Hippocampal formation (tissue), 2 donors: ENCODE measurements at regions not wholly inside any gene's neighbourhood (a gene's known extent, or its start where the extent isn't known, plus 50 kb on each side); places are given as distances from the start of the nearest gene placed in this dataset.
"Not testable (repeated sequence)": the region's sequence is repeated elsewhere in the genome, so short reads cannot be mapped to it uniquely, and the experiment has no call there.

Source experiments
- DNase-seq, 2 donors: peaks; one replicate each; lab custom pipeline; 2025; lab: John Stamatoyannopoulos, UW

GRCh38 chr5:115435778-115436712 lies 108.5 kb downstream of the FEM1C start:
- DNase-seq, result no peak

- no peak for DNase-seq
These were observed 109.4 kb downstream of the FEM1C start for GRCh38 chr5:115435065-115435777.

- no peak for DNase-seq
These were observed 110.7 kb downstream of the FEM1C start for GRCh38 chr5:115433918-115434317.

DNA sequence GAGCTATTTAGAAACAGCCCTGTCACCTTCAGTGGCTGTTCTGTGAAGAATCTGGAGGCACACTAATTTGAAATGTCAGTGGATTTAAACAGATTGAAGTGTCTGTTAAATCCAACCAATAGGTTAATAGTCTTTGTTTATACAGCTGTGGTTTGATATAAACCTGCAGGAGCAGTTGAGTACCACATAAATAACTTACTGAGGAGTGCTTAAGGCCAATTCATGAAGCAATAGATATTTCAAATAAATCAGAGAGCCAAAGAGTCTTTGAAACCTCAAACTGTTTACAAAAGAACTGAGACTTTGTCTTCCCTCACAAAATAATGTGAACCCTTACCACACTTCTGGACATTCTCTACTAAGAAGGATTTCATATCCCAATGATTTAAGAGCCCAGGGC lies 111.9 kb downstream of the FEM1C start:
- DNase-seq, result no peak

- DNase-seq, result no peak
These were observed 113.5 kb downstream of the FEM1C start for GRCh38 chr5:115431116-115431515.

DNA sequence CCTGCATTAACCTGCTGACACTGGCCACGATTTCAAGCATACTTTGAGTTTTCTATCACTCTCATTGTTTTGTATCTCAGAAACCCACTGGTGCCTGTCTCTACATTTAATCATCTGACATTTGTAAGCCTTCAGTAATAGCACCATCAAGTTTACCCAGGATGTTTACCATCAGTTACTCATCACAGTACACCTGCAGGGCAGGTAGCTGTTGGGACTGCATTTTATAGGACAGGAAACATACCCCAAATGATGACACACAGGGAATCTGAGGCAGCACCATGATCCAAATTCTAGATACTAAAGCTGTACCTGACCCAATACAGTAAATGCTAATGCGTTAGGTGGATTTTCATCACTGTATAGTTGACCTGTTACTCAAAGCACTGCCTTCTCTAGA lies 114.2 kb downstream of the FEM1C start:
- DNase-seq, result no peak

- no peak for DNase-seq
These were observed 115.1 kb downstream of the FEM1C start for GRCh38 chr5:115429345-115429940.

- no peak for DNase-seq
These were observed 115.9 kb downstream of the FEM1C start for GRCh38 chr5:115428676-115429075.

DNA sequence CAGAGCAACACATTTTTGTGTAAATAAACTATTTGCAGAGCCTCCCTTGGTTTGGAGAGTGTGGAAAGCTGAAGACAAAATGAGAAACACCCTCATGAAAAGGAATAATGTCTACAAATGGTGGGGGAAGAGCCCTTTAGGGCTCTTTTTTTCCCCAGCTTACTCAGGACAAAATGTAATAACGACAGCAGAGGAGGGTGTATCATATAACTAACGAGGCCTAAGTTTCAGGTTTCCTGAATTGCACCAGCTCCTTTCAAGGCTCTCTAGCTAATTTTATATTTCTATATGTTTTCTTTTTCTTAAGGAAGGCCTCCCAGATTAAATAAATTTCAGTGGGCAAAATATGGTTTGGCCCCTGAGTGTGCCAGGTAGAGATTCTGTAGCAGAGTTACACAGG lies 116.3 kb downstream of the FEM1C start:
- DNase-seq, result no peak

DNA sequence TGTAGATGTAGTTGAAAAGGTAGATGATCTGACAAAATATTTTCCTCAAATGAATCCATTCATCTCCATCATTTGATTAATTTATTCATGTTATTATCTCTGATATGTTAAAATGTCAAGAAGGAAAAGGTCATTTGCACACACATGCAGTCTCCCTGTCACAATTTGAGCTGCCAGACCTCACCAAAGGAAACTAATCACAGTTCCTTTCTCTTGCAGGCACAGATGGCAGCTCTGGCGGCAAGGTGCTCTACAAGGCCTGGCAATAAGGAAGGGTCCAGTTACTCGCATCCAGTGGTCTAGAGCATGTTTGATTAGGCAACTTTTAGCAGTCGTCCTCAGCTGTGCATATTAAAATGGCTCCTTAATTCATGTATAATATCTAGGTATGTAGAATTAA lies 120.1 kb downstream of the FEM1C start:
- no peak for DNase-seq

- no peak for DNase-seq
These were observed 120.5 kb downstream of the FEM1C start for GRCh38 chr5:115424030-115424429.

GRCh38 chr5:115423541-115423940 lies 121.0 kb downstream of the FEM1C start:
- DNase-seq, result no peak

GRCh38 chr5:115423051-115423450 lies 121.5 kb downstream of the FEM1C start:
- DNase-seq, result no peak

- not testable (repeated sequence) for DNase-seq
These were observed 123.8 kb downstream of the FEM1C start for GRCh38 chr5:115420812-115421211.

GRCh38 chr5:115419846-115420585 lies 123.6 kb upstream of the CCDC112 start:
- DNase-seq, result no peak

DNA sequence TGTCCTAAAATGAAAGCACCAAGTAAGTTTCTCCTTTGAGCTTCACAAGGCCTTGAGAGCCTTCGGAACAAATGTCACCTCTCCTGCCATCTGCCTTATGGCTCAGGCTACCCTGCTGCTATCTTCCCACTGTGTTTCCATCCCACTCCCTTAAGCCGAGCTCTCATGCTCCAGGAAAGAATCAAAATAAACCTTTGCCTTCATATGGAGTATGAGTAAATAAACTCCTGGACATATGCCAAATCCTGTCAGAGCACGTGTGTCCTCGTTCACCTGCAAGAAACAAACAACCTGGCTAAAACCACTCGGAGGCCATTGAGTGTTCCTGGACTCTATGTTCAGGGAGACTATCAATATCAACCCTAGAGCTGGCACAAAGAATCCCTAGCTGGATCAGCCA lies 122.3 kb upstream of the CCDC112 start:
- DNase-seq, result no peak

- no peak for DNase-seq
These were observed 120.6 kb upstream of the CCDC112 start for GRCh38 chr5:115417076-115417475.

DNA sequence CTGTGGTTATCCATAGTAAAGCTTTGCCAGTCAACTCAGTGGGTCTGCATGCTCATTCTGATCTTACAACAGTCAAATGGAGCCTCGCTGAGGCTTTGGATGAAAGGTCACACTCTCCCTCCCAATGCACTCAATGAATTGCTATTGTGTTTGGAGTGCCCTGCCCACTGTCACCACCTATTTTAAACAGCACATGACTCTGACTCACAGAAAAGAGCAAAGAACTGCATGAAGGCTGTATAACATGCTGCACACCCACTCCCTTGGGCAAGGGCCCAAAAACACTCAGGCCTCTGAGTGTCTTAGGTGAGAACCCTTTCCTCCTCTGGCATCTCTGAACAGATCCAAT lies 118.7 kb upstream of the CCDC112 start:
- DNase-seq, result peak in 1 of 2 donors; percentile 24

DNA sequence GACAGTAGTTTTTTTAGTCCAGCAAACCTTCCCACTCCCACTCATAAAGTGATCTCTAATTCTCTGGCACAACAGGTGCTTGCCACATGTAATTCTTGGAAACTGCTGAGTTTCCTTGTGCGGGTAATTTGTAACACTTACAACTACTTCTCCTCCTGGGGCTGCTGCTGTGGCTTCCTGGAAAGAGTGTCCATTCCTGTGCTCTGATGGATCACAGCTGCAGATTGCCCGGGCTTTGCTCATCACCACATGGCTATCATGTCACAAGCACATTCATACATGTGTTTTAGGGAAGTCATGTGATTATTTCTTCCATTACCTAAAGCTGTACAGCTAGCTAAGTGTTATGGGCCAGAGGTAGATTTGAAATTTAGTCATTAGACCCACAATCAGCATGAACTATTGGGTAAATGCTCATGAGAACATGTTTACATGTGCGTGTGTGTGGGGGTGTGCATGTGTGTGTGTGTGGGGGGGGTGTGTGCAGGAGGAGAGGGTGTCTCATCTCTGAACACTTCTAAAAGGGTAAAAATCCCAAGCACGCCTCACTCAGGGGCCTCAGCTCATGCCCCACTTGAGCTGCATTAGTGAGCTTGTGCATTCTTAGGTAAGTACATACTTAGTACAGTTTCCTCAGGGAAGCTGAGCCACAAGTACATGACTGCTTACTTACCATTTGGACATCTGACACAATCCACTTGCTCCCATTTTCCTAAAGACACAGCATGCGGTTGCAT lies 118.1 kb upstream of the CCDC112 start:
- DNase-seq, result no peak

- DNase-seq, result no peak
These were observed 117.2 kb upstream of the CCDC112 start for GRCh38 chr5:115413651-115414050.

GRCh38 chr5:115409094-115409493 lies 112.6 kb upstream of the CCDC112 start:
- no peak for DNase-seq
